Right lobe of liver (tissue), 4 donors: ENCODE measurements at regions not wholly inside any gene's neighbourhood (a gene's known extent, or its start where the extent isn't known, plus 50 kb on each side); places are given as distances from the start of the nearest gene placed in this dataset.

Source experiments
- CTCF ChIP-seq, 4 donors: fragments of 200-600 bp in 3 of 4; fragments of 450-650 bp in 1 of 4; IDR thresholded peaks; one replicate each; pipeline versions ENCODE4 v1.5.1 to v1.8.0; 2016 to 2022; ENCODE audit warnings: antibody characterized with exemption in 4 of 4, mild to moderate bottlenecking in 2 of 4
- POLR2A ChIP-seq: fragments of 450-650 bp; IDR thresholded peaks from one replicate; pipeline ENCODE4 v1.6.1; 2017; ENCODE audit warnings: antibody characterized with exemption, mild to moderate bottlenecking
- donor health status: DM: no; HTN: no; CAD: no.
- donor health status: DM: no; HTN: no; CAD: no.
- donor health status: DM: no; HTN: yes; CAD: no.

GRCh38 chr3:144332868-144333267 lies 361.2 kb downstream of the DIPK2A start:
- no peak for TF ChIP-seq CTCF (IDR thresholded peaks at IDR 0.05)
- TF ChIP-seq POLR2A, result no peak
